DND-41 (cell line): ENCODE measurements at regions not wholly inside any gene's neighbourhood (a gene's known extent, or its start where the extent isn't known, plus 50 kb on each side); places are given as distances from the start of the nearest gene placed in this dataset.

Experiments
- CTCF ChIP-seq: IDR thresholded peaks from 2 replicates; pipeline ENCODE4 v1.5.1; 2012; ENCODE audit warnings: borderline replicate concordance, low read length, moderate library complexity, mild to moderate bottlenecking; ENCODE audit not compliant: poor library complexity, severe bottlenecking; ENCODE audit errors: extremely low read depth
- EZH2 ChIP-seq: IDR thresholded peaks from 3 replicates; pipeline ENCODE4 v1.6.1; 2012; ENCODE audit warnings: borderline replicate concordance, low read depth, mild to moderate bottlenecking, moderate library complexity, low read length, inconsistent platforms; ENCODE audit not compliant: severe bottlenecking

DNA sequence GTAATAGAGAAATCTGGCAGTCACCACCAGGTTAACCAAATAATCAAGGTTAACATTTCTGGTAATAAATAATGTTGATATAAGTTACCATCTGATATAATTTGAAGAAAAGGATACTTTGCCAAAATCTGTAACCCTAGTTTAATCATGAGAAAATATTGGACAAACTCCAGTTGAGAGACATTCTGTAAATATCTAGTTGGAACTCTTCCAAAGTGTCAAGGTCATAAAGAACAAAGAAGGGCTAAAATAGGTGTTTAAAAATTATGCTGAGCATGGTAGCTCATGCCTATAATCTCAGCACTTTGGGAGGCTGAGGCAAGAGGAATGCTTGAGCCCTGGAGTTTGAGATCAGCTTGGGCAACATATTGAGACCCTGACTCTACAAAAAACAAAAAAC is 253.3 kb downstream of the MRPS30 start:
- TF ChIP-seq CTCF (no peak), EZH2 (no peak)
